H54 (cell line): ENCODE measurements at regions not wholly inside any gene's neighbourhood (a gene's known extent, or its start where the extent isn't known, plus 50 kb on each side); places are given as distances from the start of the nearest gene placed in this dataset.

Source experiments
- DNase-seq: peaks from one replicate; pipeline ENCODE4 v3.0.0; 2011; ENCODE audit warnings: low spot score, mixed read lengths; ENCODE audit not compliant: insufficient read length
- FAIRE-seq: peaks from 3 replicates; lab custom pipeline; 2011; peaks lifted over from hg19 to GRCh38; lab: Jason Lieb, UNC
- POLR2A ChIP-seq: IDR thresholded peaks from 2 replicates; pipeline ENCODE4 v1.6.1; 2011; ENCODE audit warnings: low read depth, mild to moderate bottlenecking, low read length

- no peak for TF ChIP-seq POLR2A
- FAIRE-seq, result no peak
- no peak for DNase-seq
Measured at GRCh38 chr4:123507376-123507775, 110.8 kb downstream of the SPRY1 start.

GRCh38 chr4:123510221-123510620 is 113.6 kb downstream of the SPRY1 start:
- FAIRE-seq (no peak), DNase-seq (no peak)

GRCh38 chr4:123510659-123511058 is 114.1 kb downstream of the SPRY1 start:
- no peak for TF ChIP-seq POLR2A
- DNase-seq (no peak), FAIRE-seq (no peak)

More at GRCh38 chr4:123510221-123510620, 113.6 kb downstream of the SPRY1 start:
- no peak for TF ChIP-seq POLR2A

GRCh38 chr4:123516576-123516975 is 120.0 kb downstream of the SPRY1 start:
- no peak for FAIRE-seq
- no peak for TF ChIP-seq POLR2A
- DNase-seq, result no peak

GRCh38 chr4:123517176-123517575 is 120.6 kb downstream of the SPRY1 start:
- DNase-seq (no peak), FAIRE-seq (no peak)
- TF ChIP-seq POLR2A, result no peak

- FAIRE-seq (no peak), DNase-seq (no peak)
- TF ChIP-seq POLR2A, result no peak
Measured at GRCh38 chr4:123517971-123518370, 121.4 kb downstream of the SPRY1 start.

GRCh38 chr4:123520325-123520724 is 123.7 kb downstream of the SPRY1 start:
- FAIRE-seq, result no peak
- no peak for DNase-seq
- no peak for TF ChIP-seq POLR2A

GRCh38 chr4:123522081-123522480 is 125.5 kb downstream of the SPRY1 start:
- DNase-seq, result no peak
- no peak for FAIRE-seq

GRCh38 chr4:123522646-123523045 is 126.1 kb downstream of the SPRY1 start:
- FAIRE-seq (no peak), DNase-seq (no peak)
- TF ChIP-seq POLR2A, result no peak

More at GRCh38 chr4:123522081-123522480, 125.5 kb downstream of the SPRY1 start:
- no peak for TF ChIP-seq POLR2A

- no peak for DNase-seq
- no peak for TF ChIP-seq POLR2A
- FAIRE-seq, result no peak
Measured at GRCh38 chr4:123524958-123525628, 128.5 kb downstream of the SPRY1 start.

GRCh38 chr4:123526511-123526910 is 129.9 kb downstream of the SPRY1 start:
- no peak for DNase-seq

GRCh38 chr4:123528501-123529277 is 132.1 kb downstream of the SPRY1 start:
- DNase-seq (no peak), FAIRE-seq (no peak)

More at GRCh38 chr4:123526511-123526910, 129.9 kb downstream of the SPRY1 start:
- no peak for TF ChIP-seq POLR2A
- no peak for FAIRE-seq

GRCh38 chr4:123529278-123529568 is 132.6 kb downstream of the SPRY1 start:
- no peak for FAIRE-seq
- no peak for TF ChIP-seq POLR2A
- DNase-seq, result no peak

More at GRCh38 chr4:123528501-123529277, 132.1 kb downstream of the SPRY1 start:
- no peak for TF ChIP-seq POLR2A

GRCh38 chr4:123530357-123530756 is 133.8 kb downstream of the SPRY1 start:
- FAIRE-seq, result no peak
- no peak for DNase-seq
- no peak for TF ChIP-seq POLR2A
